ENCODE measurements at regions not wholly inside any gene's neighbourhood (a gene's known extent, or its start where the extent isn't known, plus 50 kb on each side); places are given as distances from the start of the nearest gene placed in this dataset.
"Not testable (repeated sequence)": the region's sequence is repeated elsewhere in the genome, so short reads cannot be mapped to it uniquely, and the experiment has no call there.

DNA sequence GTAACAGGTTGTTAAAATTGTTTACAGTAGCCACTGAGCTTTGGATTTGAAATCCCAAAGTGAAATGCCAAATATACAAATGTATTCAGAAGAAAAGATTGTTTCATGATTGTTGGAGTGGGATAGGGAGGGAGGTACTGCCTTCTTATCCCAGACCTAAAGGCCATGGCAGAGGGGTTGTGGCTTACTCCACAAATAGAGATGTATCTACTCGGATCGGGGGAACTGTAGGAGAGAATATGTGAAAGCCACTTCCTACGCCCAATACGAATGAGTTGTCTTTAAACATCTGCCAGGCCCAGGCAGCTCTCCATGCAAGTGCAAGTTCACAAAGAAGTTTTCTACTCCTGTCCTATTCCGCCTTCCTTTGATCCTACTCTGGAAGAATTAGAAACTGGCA is 150.2 kb upstream of the PRSS12 start:
- DNase-seq (ENCODE audit: low read depth): not testable (repeated sequence)

DNA sequence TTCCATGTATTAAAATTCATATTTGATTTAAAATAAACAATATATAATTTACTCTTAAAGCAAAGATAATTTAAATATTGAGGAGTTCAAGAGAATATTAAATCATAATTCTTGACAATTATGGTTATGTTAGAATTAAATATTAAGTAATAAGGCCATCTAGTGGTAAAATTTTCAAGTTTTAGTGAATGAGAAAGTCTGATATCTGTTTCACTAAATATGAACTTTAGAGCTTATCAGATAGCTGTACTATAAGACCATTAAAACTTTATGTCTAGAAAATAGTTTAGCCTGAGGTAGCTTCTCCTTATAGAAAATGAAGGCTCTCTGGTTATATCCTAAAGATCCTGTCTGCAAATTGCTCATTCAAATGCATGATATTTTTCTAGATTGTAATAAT is 152.1 kb upstream of the PRSS12 start:
- DNase-seq (ENCODE audit: low read depth): not testable (repeated sequence)

DNA sequence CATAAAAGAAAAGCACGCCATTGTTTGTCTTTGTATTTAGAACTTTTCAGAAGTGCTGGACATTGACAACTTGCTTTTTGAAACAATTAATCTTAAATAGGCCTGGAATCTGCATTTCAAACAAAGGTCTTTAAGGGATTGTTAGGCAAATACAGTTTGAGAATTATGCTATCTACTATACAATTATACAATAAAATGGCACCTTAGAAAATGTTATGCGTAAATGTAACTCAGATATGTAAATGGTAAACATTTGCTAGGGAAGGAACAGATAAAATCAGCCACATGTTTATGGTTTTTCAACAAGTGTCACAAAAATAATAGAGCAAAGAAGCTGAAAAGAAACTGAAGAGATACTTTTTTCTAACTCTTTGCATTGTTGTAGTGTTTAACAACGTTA is 152.7 kb upstream of the PRSS12 start:
- DNase-seq (ENCODE audit: low read depth): not testable (repeated sequence)

DNA sequence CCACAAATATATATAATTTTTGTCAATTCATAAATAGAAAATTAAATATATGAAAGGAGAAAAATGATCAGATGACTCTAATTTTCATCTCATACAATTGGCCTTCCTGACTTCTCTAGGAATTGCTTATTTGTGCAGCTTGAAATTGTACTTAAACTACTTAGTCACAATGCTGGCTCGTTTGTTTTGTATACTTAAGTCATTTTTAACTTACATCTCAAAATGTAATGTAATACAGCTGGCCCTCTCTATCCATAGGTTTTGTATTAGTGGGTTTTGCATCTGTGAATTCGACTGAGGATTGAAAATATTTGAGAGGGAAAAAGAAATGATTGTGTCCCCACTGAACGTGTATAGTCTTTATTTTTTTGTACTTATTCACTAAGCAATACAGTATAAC is 160.1 kb upstream of the PRSS12 start:
- DNase-seq (ENCODE audit: low read depth): not testable (repeated sequence)

DNA sequence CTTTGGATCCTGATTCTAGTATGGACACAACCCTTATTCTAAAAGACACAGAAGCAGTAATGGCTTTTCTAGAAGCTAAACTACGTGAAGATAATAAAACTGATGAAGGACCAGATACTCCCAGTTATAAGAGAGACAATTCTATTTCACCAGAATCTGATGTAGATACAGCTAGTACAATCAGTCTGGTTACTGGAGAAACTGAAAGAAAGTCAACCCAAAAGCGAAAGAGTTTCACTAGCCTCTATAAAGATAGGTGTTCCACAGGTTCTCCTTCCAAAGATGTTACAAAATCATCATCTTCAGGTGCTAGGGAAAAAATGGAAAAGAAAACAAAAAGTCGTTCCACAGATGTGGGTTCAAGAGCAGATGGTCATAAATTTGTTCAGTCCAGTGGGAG is 161.5 kb upstream of the PRSS12 start:
- not testable (repeated sequence) for DNase-seq (ENCODE audit: low read depth)

DNA sequence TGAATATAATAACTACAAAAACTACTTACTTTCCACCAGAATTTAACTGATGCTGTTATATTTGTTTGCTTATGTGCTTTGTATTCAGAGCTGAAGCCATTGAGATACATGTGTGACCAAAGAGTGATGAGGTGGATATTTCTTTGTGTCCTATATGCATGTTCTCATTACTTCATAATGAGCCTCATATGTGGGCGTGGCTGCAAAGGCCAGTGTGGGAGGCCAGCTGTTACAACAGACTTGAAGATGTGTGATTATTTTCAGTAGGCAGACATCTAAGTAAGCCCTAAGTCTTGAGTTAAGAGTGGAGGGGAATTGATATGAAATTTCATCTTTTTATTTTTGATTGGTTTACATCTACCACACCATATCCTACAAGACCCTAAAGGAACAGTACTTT is 163.3 kb upstream of the PRSS12 start:
- DNase-seq (ENCODE audit: low read depth): not testable (repeated sequence)

DNA sequence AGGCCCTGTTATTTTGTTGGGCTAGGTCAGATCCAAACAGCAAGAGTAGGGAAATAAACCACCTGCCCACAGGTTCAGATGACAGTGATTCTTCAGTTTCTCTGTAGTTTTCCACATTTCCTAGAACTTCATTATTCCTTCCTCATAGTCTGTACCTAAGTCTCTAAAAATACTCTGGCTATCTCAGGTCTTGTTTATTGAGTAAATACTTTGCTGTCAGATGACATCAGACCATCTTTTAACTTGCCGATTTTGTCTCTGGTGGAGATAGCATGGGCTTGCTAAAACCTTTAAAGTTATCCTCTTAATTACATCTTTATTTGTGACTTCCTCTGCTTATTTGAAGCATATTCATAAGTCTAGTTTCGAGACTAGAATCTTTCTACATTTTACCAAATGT is 155.1 kb upstream of the METTL14 start:
- DNase-seq (ENCODE audit: low read depth): not testable (repeated sequence)

DNA sequence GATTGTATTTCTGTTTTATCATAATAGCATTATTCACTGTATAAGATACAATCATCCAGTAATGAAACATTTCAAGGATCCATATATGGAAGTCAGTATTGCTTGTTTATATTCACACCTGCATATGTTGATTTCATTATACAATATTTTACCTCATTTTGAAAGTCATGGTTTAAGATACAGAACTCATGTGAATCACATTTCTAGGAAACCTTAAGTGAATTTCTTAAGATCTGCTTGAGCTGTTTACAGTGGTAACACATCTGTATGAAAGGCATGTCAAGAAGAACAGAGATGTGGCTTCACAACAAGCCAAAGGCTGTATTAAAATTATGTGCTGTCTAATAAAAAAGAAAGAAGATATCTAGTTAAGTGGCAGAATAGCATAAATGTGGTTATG is 153.2 kb upstream of the METTL14 start:
- DNase-seq (ENCODE audit: low read depth): not testable (repeated sequence)

DNA sequence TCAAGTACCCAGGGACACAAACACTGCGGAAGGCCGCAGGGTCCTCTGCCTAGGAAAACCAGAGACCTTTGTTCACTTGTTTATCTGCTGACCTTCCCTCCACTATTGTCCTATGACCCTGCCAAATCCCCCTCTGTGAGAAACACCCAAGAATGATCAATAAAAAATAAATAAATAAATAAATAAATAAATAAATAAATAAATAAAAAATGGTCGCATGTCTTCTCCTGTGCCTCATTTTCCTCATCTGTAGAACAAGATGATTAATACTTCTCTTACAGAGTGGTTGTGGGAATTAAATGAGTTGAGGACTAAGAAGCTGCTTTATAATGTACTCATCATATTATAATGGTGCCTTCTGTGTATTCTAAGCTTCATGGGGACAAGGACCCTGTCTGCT is 149.4 kb upstream of the METTL14 start:
- not testable (repeated sequence) for DNase-seq (ENCODE audit: low read depth)

DNA sequence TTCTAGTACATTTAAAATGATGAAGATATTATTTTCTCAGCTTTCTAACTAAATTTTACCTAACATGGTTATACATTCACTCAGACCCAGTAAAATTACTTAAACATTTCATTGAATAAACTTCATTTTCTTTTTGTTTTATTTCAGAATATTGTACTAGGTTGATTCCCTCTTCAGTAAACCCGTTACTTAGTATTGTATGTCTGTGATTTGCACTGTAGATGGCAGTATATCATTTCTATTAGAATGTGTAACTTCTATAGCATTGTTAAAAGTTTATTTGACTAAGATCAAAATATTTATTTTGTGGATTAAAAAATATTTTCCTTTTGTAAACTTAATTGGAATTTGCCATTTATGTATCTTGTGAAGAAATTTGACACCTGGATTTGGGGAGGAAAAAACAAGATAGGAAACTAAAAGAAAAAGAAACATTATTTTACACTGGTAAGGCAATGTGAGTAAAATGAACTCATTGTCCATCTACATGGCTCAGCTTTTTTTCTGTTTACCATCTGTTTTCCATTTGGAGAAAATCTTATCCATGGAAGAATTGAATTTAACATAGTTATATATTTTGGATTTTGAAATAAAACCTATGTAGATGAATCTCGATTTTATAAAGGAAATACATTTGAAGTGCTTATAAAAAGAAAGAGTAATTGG is 145.6 kb upstream of the METTL14 start:
- DNase-seq (ENCODE audit: low read depth): not testable (repeated sequence)

DNA sequence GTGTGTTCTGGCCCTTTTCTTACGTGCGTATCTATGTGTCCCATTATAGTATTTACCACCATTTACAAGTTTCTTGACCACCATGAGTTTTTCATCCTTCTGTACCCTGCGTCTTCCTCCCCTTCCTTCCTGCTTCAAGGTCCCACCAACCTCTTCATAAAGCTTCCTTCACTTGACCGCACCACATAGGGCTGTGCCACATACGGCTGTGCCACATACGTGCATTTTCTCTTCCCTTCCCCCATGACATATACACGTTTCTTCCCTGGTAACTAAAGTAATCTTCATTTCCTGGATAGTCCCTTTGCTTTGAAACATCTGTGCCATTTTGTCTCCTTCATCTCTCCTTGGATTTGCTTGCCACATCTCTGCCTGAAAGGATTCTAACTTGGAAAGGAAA is 128.6 kb upstream of the METTL14 start:
- DNase-seq (ENCODE audit: low read depth): not testable (repeated sequence)

DNA sequence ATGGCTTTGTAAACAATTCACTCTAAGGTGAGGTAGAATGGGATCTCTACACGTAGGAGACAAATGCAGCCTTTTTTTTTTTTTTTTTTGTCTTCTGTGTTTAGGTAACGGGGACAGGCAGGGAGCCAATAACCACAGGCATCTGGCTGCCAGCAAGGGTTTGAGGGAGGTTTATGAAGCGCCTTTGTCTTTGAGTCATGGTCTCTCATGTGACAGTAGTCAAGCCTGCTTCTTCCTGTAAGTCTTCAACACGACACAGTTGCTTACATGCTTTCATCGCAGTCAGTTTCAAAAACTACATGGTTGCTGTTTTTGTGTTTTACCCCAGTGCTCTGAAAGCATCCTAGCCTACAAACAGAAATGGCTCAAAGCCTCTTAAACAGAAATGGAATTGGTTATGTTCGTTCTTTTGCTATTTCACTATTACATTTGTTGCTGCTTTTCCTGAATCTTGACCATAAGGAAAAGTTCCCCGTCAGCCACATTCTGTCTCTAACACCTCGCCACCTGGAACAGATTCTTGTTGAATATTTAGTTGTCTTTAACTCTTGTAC is 127.8 kb upstream of the METTL14 start:
- DNase-seq (ENCODE audit: low read depth): no peak

DNA sequence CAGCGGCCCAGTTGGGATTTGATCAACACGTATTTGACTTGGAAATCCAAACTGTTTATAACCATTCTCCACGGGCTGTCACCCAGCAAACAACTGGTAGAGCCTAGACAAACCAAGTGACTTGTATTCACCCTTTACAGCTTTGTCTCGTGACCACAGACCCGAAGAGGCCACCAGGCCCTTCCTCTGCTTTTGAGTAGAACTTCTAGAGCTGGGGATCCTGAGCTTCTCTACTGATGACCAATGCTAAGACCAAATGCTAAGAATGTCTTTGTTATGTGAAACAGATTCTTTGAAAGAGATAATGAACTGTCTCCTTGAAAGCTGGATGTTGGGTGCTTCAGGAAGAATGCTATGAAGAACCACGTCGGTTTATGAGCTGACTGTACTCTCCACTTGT is 127.0 kb upstream of the METTL14 start:
- not testable (repeated sequence) for DNase-seq (ENCODE audit: low read depth)

DNA sequence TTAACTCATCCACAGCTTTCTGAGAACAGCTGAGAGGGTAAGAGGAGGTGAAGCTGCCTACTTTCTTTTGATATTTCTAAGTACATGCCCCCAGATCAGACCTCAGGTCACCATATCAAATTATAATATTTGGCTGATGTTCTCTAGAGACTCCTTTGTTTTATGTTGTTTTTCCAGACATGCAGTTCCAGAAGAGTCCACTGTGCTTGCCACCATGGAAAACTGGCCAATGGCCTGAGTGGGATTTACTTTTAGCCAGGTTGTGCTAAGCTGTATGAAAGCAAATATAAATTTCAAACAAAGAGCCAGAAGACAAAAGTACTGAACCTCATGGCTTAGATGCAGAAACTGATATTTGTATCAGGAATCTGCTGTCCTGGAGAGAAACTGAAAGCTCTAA is 123.6 kb upstream of the METTL14 start:
- DNase-seq (ENCODE audit: low read depth): not testable (repeated sequence)

DNA sequence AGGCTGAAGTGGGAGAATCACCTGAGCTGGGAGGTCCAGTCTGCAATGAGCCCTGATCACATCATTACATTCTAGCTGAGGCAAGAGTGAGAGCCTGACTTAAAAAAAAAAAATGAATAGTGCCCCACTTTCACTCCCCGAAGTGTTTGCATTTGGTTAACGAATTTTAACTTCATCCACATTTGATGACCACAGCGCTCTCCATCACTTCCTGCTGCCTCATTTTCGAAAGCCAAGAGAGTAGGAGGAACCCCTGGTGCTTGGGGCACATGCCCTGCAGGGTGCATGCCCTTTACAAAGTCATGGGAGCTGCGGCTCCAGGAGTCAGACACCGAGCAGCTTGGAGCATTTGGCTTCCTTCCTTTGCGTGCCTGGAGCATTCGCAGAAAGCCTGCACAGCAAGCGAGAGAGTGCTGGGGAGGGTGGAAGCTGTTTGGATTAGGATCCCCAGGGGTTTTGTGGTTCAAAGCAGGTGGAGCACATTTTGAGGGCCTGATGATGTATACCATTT is 119.1 kb upstream of the METTL14 start:
- not testable (repeated sequence) for DNase-seq (ENCODE audit: low read depth)

DNA sequence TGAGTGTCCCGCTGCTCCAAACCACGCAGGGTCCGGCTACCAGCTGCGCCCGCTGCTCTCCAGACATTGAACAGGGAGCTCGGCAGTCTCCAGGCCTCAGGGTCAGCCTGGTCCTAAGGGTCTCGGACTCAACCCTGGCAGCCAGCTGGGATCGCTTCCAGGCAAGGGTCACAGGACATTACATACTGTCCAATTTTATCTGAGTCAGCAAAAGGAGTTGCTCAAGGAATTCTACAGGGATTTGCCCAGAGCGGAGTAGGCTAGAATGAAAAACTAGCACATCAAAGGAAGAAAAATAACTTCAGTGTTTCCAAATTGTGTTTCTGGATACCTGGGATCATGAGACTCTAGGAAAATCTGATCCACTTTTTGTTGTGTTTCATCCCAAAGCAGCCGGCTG is 112.2 kb upstream of the METTL14 start:
- DNase-seq (ENCODE audit: low read depth): not testable (repeated sequence)

DNA sequence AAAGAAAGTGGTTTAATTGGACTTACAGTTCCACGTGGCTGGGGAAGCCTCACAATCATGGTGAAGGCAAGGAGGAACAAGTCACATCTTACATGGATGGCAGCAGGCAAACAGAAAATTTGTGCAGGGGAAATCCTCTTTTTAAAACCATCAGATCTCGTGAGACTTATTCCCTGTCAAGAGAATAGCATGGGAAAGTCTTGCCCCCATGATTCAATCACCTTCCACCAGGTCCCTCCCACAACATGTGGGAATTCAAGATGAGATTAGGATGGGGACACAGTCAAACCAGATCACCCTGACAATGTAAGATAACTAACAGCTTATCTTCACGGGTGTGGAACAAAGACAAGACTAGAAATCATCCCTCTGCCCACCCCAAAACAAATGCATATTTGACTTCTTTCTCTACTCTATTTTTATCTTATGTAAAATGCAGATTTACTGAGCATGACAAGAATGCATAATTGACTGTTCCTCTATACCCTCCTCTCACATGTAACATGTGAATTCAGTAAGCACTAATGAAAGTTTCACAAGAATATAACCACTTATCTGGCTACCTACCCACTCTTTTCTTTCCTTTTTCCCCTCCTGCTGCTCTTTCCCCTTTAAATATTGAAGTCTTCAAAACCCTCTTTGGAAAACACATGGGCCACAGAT is 110.8 kb upstream of the METTL14 start:
- peak; percentile 29 for DNase-seq (ENCODE audit: low read depth)

DNA sequence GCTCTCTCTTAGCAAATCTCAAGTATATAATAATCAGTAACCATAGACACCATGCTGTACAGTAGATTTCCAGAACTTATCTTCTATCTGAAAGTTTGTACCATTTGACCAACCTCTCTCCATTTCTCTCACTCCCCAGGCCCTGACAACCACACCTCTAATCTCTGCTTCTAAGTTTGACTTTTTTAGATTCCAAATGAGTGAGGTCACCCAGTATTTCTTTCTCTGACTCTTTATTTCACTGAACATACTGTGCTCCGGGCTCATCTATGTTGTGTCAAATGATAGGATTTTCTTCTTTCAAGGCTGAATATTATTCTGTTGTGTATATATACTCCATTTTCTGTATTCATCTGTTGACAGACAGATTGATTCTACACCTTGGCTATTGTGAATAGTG is 110.1 kb upstream of the METTL14 start:
- DNase-seq (ENCODE audit: low read depth): not testable (repeated sequence)

DNA sequence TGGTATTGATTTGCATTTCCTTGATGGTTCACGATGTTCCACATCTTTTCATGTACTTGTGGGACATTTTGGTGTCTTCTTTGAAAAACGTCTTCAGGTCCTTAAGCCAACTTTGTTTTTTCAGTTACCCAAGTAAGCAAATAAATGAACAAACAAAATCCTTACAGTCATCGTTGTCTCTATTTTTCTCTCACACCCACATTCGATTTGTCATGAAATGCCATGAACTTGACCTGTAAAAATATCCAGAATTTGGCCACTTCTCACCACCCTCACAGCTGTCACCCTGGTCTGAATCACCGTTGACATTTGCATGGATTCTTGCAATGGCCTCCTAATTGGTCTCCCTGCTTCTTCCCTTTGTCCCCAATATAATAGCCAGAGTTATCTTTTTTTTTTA is 109.5 kb upstream of the METTL14 start:
- not testable (repeated sequence) for DNase-seq (ENCODE audit: low read depth)

DNA sequence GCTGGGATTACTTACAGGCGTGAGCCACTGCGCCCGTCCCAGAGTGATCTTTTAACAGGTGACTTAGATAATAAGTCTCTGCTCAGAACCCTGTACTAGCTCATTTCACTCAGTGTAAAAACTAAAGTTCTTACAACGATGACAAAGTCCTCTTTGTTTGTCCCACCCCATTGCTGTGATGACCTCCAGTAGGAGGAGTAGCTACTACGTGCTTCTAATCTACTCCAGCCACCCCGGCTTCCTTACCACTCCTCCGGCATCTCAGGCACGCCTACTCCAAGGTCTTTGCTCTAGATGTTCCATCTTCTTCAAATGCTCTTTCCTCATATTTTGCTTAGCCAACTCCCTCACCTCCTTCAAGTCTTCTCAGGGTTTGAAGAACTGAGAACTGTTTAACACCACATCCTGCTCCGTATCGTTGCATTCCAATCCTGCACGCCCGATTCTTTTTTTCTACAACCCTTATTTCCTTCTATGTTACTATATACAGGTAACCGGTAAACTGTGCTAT is 108.4 kb upstream of the METTL14 start:
- not testable (repeated sequence) for DNase-seq (ENCODE audit: low read depth)

DNA sequence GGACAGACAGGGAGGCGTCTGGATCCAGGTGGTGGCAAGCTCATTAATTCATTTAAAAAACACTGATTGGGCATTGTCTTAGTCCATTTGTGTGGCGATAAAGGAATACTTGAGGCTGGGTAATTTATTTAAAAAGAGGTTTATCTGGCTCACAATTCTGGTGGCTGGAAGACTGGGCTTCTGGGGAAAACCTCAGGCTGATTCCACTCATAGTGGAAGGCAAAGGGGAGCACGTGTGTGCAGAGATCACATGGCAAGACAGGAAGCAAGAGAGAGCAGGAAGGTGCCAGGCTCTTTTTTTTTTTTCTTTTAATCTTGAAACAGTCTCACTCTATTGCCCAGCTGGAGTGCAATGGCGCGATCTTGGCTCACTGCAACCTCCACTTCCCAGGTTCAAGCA is 100.2 kb upstream of the METTL14 start:
- no peak for DNase-seq (ENCODE audit: low read depth)

DNA sequence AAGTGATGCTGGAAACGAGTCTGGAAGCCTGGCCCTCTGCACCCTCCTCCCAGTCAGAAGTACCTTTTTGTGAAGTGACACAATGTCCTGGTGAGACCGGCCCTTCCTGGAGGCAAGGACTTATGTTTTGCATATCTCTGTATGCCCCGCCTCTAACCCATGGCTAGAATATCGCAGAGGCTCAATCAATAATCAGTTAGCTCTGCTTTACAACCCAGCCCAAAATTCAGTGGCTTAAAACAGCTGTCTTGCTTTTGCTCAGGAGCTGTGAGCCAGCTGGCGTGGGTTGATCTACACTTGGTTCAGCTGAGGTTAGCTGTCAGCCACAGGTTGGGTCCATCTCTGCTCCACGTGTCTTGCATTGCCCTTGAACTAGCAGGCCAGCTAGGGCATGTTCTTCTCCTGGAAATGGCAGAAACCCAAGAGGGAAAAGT is 98.8 kb upstream of the METTL14 start:
- no peak for DNase-seq (ENCODE audit: low read depth)
